ENCODE measurements at regions not wholly inside any gene's neighbourhood (a gene's known extent, or its start where the extent isn't known, plus 50 kb on each side); places are given as distances from the start of the nearest gene placed in this dataset.

GRCh38 chr2:144663207-144663606 is 143.3 kb upstream of the ZEB2 start:
- TF ChIP-seq CTCF (conservative IDR thresholded peaks at IDR 0.05) (no peak), EZH2 (IDR thresholded peaks at IDR 0.05; ENCODE audit: low read depth) (no peak)
